WERI-Rb-1 (cell line): ENCODE measurements at regions not wholly inside any gene's neighbourhood (a gene's known extent, or its start where the extent isn't known, plus 50 kb on each side); places are given as distances from the start of the nearest gene placed in this dataset.

Experiments
- DNase-seq: peaks from one replicate; pipeline ENCODE4 v3.0.0-alpha.2; 2020
- H3K27ac ChIP-seq: fragments of 250-450 bp; sonication (Bioruptor Pico); 2 replicates; pipeline ENCODE4 v1.5.1; 2020; ENCODE audit warnings: mild to moderate bottlenecking, moderate library complexity
- H3K27me3 ChIP-seq: fragments of 250-450 bp; sonication (Bioruptor Pico); 2 replicates; pipeline ENCODE4 v1.5.1; 2021; ENCODE audit warnings: mild to moderate bottlenecking, low read depth, moderate library complexity; ENCODE audit not compliant: insufficient read depth, severe bottlenecking
- H3K36me3 ChIP-seq: fragments of 250-450 bp; sonication (Bioruptor Pico); 2 replicates; pipeline ENCODE4 v1.5.1; 2020; ENCODE audit warnings: mild to moderate bottlenecking, moderate library complexity
- H3K4me3 ChIP-seq: 2 replicates; pipeline ENCODE4 v1.5.1; 2011; ENCODE audit warnings: low read depth, mild to moderate bottlenecking, control low read depth, low read length
- H3K9me3 ChIP-seq: fragments of 250-450 bp; sonication (Bioruptor Pico); 2 replicates; pipeline ENCODE4 v1.5.1; 2021; ENCODE audit warnings: mild to moderate bottlenecking, moderate library complexity; ENCODE audit not compliant: severe bottlenecking
- TF ChIP-seq, protein P1 (sequence below): IDR thresholded peaks from 2 replicates; pipeline ENCODE4 v1.5.1; 2011; ENCODE audit warnings: low read depth, mild to moderate bottlenecking, control low read depth, inconsistent platforms, low read length

- H3K27ac ChIP-seq = no peak overlapping the region
- no peaks in the 10 kb centered on the region for H3K9me3 ChIP-seq
- no peak overlapping the region for H3K4me3 ChIP-seq
- no peak for DNase-seq
- TF ChIP-seq, protein P1, sequence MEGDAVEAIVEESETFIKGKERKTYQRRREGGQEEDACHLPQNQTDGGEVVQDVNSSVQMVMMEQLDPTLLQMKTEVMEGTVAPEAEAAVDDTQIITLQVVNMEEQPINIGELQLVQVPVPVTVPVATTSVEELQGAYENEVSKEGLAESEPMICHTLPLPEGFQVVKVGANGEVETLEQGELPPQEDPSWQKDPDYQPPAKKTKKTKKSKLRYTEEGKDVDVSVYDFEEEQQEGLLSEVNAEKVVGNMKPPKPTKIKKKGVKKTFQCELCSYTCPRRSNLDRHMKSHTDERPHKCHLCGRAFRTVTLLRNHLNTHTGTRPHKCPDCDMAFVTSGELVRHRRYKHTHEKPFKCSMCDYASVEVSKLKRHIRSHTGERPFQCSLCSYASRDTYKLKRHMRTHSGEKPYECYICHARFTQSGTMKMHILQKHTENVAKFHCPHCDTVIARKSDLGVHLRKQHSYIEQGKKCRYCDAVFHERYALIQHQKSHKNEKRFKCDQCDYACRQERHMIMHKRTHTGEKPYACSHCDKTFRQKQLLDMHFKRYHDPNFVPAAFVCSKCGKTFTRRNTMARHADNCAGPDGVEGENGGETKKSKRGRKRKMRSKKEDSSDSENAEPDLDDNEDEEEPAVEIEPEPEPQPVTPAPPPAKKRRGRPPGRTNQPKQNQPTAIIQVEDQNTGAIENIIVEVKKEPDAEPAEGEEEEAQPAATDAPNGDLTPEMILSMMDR = no peak
- no peaks in the 10 kb centered on the region for H3K36me3 ChIP-seq
- no peaks in the 10 kb centered on the region for H3K27me3 ChIP-seq
These were observed 600.5 kb downstream of the PCDH18 start for GRCh38 chr4:136931781-136932180.

- Histone ChIP-seq H3K36me3 (no peaks in the 10 kb centered on the region), H3K27me3 (no peaks in the 10 kb centered on the region), H3K9me3 (no peaks in the 10 kb centered on the region), H3K27ac (no peak overlapping the region), H3K4me3 (no peak overlapping the region)
- TF ChIP-seq, protein P1 = no peak
- DNase-seq = no peak
These were observed 603.3 kb downstream of the PCDH18 start for GRCh38 chr4:136928957-136929411.

GRCh38 chr4:136927172-136927571 is 605.1 kb downstream of the PCDH18 start:
- H3K9me3 ChIP-seq = no peaks in the 10 kb centered on the region
- H3K36me3 ChIP-seq = no peaks in the 10 kb centered on the region
- no peak overlapping the region for H3K27ac ChIP-seq
- no peak overlapping the region for H3K4me3 ChIP-seq
- no peaks in the 10 kb centered on the region for H3K27me3 ChIP-seq
- DNase-seq = no peak
- TF ChIP-seq, protein P1 = no peak

- Histone ChIP-seq H3K4me3 (no peak overlapping the region), H3K27me3 (no peaks in the 10 kb centered on the region), H3K27ac (no peak overlapping the region), H3K9me3 (no peaks in the 10 kb centered on the region), H3K36me3 (no peaks in the 10 kb centered on the region)
- TF ChIP-seq, protein P1 = no peak
- DNase-seq = no peak
These were observed 607.1 kb downstream of the PCDH18 start for GRCh38 chr4:136925203-136925602.

- no peak overlapping the region for H3K27ac ChIP-seq
- DNase-seq = no peak
- no peak overlapping the region for H3K4me3 ChIP-seq
- no peaks in the 10 kb centered on the region for H3K36me3 ChIP-seq
- H3K27me3 ChIP-seq = no peaks in the 10 kb centered on the region
- no peaks in the 10 kb centered on the region for H3K9me3 ChIP-seq
- TF ChIP-seq, protein P1 = no peak
These were observed 610.2 kb downstream of the PCDH18 start for GRCh38 chr4:136922066-136922465.
